ENCODE measurements at regions not wholly inside any gene's neighbourhood (a gene's known extent, or its start where the extent isn't known, plus 50 kb on each side); places are given as distances from the start of the nearest gene placed in this dataset.

DNA sequence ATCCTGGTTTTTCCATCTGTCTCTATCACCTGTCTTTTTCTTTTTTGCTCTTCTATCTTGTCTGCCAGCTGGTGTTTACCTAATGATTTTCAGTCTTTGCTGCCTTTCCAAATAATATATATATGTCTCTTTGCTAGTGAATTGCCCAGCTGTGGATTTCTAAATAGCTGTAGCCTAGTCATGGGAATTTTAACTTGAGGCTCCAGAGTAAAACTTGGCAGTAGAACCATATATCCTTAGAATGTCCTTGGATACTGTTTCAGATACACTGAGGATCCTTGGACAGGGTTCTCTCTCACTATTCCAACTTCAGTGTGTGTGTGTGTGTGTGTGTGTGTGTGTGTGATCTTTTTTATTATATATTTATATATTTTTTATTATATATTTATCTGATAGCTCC, 2285.3 kb downstream of the LRRC4C start:
- TF ChIP-seq, protein P1, sequence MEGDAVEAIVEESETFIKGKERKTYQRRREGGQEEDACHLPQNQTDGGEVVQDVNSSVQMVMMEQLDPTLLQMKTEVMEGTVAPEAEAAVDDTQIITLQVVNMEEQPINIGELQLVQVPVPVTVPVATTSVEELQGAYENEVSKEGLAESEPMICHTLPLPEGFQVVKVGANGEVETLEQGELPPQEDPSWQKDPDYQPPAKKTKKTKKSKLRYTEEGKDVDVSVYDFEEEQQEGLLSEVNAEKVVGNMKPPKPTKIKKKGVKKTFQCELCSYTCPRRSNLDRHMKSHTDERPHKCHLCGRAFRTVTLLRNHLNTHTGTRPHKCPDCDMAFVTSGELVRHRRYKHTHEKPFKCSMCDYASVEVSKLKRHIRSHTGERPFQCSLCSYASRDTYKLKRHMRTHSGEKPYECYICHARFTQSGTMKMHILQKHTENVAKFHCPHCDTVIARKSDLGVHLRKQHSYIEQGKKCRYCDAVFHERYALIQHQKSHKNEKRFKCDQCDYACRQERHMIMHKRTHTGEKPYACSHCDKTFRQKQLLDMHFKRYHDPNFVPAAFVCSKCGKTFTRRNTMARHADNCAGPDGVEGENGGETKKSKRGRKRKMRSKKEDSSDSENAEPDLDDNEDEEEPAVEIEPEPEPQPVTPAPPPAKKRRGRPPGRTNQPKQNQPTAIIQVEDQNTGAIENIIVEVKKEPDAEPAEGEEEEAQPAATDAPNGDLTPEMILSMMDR (IDR thresholded peaks at IDR 0.05; ENCODE audit: insufficient read depth, low read length, severe bottlenecking) = no peak
- no peaks in the 10 kb centered on the region for H3K27me3 ChIP-seq (ENCODE audit: control insufficient read depth, insufficient read depth, low read length)
- FAIRE-seq = no peak
- H3K36me3 ChIP-seq (ENCODE audit: control insufficient read depth, insufficient read depth, low read length) = no peaks in the 10 kb centered on the region
- no peak for DNase-seq (ENCODE audit: low read depth)
- H3K4me3 ChIP-seq (ENCODE audit: low read depth, low read length) = no peak overlapping the region

DNA sequence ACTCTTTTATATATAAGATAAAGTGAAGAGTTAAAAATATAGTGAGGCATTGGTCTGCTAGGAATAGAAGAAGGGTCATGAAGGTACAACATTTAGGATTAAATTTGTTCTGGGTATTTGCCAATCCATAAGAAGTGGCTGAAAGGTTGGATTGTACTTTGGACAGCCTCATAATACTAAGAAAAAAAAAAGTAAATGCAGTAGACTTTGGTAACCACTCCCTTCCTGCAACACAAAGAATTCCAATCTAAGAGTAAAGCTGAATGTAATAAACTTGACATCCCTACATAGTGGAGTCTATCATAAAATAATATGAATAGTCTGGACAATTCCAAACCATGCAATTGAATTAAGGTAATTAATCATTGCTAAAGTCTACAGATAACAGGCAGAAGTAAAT, 2294.4 kb downstream of the LRRC4C start:
- TF ChIP-seq, protein P1 (IDR thresholded peaks at IDR 0.05; ENCODE audit: insufficient read depth, low read length, severe bottlenecking) = no peak
- Histone ChIP-seq H3K36me3 (ENCODE audit: control insufficient read depth, insufficient read depth, low read length) (no peaks in the 10 kb centered on the region), H3K27me3 (ENCODE audit: control insufficient read depth, insufficient read depth, low read length) (no peaks in the 10 kb centered on the region), H3K4me3 (ENCODE audit: low read depth, low read length) (no peak overlapping the region)
- no peak for FAIRE-seq
- DNase-seq (ENCODE audit: low read depth) = no peak

DNA sequence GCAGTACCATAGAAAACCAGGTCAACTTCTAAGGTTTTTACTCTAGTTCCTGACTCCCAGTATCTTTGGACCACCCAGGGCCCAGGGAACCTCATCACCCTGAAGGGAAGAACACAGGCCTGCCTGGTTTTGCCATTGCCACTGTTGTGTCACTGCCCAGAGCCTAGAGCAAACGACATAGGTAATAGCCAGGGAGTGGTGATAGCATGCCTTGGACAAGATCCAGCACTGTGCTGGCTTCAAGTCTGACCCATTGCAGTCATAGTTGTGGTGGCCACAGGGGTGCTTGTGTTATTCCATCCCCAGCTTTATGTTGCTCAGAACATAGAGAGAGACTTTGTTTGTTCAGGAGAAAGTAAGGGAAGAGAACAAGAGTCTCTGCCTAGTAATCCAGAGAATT, 2310.2 kb downstream of the LRRC4C start:
- no peak overlapping the region for H3K4me3 ChIP-seq (ENCODE audit: low read depth, low read length)
- TF ChIP-seq, protein P1 (IDR thresholded peaks at IDR 0.05; ENCODE audit: insufficient read depth, low read length, severe bottlenecking) = no peak
- FAIRE-seq = peak; percentile 92
- DNase-seq (ENCODE audit: low read depth) = no peak
- no peaks in the 10 kb centered on the region for H3K36me3 ChIP-seq (ENCODE audit: control insufficient read depth, insufficient read depth, low read length)
- no peaks in the 10 kb centered on the region for H3K27me3 ChIP-seq (ENCODE audit: control insufficient read depth, insufficient read depth, low read length)

DNA sequence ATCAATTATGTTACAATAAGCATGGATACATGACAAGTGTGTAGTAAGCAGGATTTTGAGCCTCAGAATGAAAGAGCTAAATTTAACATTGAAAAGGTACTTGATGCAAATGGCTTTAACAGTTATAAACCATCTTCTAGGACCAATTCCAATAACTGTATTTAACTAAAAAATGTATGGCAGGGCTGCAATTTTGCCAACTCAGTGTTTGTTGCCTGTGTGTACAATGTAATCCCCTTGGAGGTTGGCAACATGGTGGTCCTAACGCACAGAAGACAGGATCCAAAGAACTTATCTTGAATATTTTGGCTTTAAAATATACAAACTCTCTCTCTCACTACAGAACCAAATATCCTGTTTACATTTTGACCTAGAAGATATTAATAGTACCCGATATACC, 2314.1 kb downstream of the LRRC4C start:
- no peak overlapping the region for H3K4me3 ChIP-seq (ENCODE audit: low read depth, low read length)
- H3K36me3 ChIP-seq (ENCODE audit: control insufficient read depth, insufficient read depth, low read length) = no peaks in the 10 kb centered on the region
- no peaks in the 10 kb centered on the region for H3K27me3 ChIP-seq (ENCODE audit: control insufficient read depth, insufficient read depth, low read length)
- TF ChIP-seq, protein P1 (IDR thresholded peaks at IDR 0.05; ENCODE audit: insufficient read depth, low read length, severe bottlenecking) = no peak
- FAIRE-seq (no peak), DNase-seq (ENCODE audit: low read depth) (no peak)

DNA sequence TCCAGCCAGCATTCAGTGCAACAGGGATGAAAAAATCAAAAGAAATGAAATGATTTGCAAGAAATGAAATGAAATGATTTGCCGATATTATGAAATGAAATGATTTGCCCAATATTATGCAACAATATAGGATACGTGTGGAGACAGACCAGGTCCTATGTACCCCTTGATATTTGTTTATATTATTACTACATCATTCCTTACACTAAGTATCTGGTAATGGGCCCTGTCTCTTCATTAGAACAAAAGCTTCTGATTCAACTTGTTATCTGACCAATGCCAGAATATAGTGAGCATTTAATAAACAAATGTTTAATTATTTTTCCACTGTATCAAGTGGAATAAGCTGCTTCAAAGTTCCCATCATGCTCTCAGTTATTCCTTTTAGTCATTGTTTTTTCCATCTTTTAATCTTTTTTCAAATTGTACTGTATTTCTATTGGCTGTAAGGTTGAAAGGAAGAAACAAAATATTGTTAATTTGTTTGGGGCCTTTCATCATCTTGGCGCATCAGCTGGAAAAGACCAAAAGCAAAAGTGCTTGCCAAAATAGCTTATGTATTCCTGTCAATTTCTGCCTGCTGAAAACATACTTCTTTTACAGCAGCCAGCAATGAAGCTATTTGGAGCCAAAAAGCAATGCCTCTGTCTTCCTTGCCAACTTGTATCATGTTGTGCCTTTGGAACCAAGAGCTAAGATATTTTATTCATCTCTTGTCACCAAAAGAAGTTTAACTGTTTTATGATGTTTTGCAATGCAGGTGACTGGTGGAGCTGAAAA, 2314.9 kb downstream of the LRRC4C start:
- DNase-seq (ENCODE audit: low read depth) (no peak), FAIRE-seq (no peak)
- no peaks in the 10 kb centered on the region for H3K27me3 ChIP-seq (ENCODE audit: control insufficient read depth, insufficient read depth, low read length)
- H3K36me3 ChIP-seq (ENCODE audit: control insufficient read depth, insufficient read depth, low read length) = no peaks in the 10 kb centered on the region
- no peak overlapping the region for H3K4me3 ChIP-seq (ENCODE audit: low read depth, low read length)
- TF ChIP-seq, protein P1 (IDR thresholded peaks at IDR 0.05; ENCODE audit: insufficient read depth, low read length, severe bottlenecking) = no peak

DNA sequence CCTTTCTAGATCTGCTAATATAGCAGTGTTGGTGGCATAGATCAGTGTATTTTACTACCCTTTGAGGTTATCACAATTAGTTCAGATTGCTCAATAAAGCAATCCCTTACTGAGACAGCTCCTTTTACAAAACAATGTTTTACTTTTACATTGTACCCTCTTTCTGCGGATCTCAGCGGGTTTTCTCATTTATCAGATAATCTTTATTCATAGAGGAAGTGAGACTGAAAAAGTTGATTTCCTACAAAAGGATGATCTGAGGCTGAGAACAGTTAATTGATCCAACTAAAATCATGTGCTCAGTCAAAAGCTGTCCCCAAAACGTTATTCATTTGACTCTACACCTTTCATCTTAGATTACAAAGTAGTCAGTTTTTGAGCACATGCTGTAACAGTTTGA, 2319.9 kb downstream of the LRRC4C start:
- DNase-seq (ENCODE audit: low read depth) = no peak
- TF ChIP-seq, protein P1 (IDR thresholded peaks at IDR 0.05; ENCODE audit: insufficient read depth, low read length, severe bottlenecking) = no peak
- Histone ChIP-seq H3K27me3 (ENCODE audit: control insufficient read depth, insufficient read depth, low read length) (no peaks in the 10 kb centered on the region), H3K4me3 (ENCODE audit: low read depth, low read length) (no peak overlapping the region), H3K36me3 (ENCODE audit: control insufficient read depth, insufficient read depth, low read length) (no peaks in the 10 kb centered on the region)
- no peak for FAIRE-seq

Measured in bronchial epithelial cell (primary cell).